ENCODE measurements at regions not wholly inside any gene's neighbourhood (a gene's known extent, or its start where the extent isn't known, plus 50 kb on each side); places are given as distances from the start of the nearest gene placed in this dataset.

DNA sequence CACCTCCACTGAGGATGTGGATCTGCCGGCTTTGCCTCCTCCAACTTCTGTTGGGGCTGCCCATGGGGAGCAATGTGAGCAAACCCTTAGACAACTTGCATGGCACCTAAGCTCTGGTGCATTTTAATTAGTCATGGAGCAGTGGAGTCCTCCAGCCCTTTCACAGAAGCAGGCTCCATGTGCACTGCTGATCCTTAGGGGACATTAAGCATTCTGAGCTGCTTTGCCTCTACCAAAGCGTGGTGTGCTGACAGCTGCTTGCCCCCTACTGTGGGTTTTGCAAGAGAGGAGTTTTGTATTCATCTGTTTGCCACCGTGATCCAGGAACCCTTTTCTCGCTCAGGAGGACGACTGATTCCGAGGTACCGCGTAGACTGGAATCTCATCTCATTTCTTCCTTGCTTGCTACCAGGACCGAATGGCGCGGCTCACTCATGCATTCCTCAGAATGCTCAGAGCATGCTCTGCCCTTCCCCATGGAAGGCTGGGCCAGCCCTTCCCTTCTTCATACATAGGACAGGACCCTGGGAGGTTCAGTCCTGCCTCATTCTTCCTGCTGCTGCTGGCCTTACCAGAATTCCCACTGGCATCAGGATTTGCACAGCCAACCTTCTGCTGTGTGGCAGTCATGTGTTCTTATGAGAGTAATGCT, 432.5 kb downstream of the GADD45G start:
- TF ChIP-seq, protein P1, sequence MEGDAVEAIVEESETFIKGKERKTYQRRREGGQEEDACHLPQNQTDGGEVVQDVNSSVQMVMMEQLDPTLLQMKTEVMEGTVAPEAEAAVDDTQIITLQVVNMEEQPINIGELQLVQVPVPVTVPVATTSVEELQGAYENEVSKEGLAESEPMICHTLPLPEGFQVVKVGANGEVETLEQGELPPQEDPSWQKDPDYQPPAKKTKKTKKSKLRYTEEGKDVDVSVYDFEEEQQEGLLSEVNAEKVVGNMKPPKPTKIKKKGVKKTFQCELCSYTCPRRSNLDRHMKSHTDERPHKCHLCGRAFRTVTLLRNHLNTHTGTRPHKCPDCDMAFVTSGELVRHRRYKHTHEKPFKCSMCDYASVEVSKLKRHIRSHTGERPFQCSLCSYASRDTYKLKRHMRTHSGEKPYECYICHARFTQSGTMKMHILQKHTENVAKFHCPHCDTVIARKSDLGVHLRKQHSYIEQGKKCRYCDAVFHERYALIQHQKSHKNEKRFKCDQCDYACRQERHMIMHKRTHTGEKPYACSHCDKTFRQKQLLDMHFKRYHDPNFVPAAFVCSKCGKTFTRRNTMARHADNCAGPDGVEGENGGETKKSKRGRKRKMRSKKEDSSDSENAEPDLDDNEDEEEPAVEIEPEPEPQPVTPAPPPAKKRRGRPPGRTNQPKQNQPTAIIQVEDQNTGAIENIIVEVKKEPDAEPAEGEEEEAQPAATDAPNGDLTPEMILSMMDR (IDR thresholded peaks at IDR 0.05): no peak
- no peak for TF ChIP-seq POLR2A (IDR thresholded peaks at IDR 0.05)

Data from testis (tissue), 2 donors.